ENCODE measurements at regions not wholly inside any gene's neighbourhood (a gene's known extent, or its start where the extent isn't known, plus 50 kb on each side); places are given as distances from the start of the nearest gene placed in this dataset.

DNA sequence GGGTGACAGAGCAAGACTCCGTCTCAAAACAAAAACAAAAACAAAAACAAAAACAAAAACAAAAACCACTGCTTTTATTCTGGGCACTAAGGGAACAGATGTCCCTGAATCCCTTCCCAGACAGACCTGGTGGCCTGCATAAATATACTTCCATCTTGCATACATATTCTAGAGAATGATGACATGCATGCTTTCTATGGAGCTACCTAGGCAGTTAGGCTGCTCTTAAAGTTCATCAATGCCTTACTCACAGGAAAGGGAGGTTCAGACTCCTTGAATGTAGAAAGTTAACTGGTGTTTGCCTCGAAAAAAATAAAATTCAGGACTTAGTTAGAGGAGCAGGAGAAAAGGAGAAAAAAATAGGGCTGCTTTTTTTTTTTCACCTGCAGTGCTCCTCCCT, 72.6 kb downstream of the C3orf38 start:
- no peaks in the 10 kb centered on the region for H3K9me3 ChIP-seq (ENCODE audit: control insufficient read depth, insufficient read depth, low read length)
- CTCF ChIA-PET = no interaction called here
- no peak for TF ChIP-seq CTCF (IDR thresholded peaks at IDR 0.05; ENCODE audit: low read depth, low read length)
- DNase-seq (ENCODE audit: low read depth, low spot score) = no peak
- no peak overlapping the region for H3K4me3 ChIP-seq (ENCODE audit: low read depth, low read length)
- no peaks in the 10 kb centered on the region for H3K27me3 ChIP-seq (ENCODE audit: control insufficient read depth, insufficient read depth, low read length)
- POLR2A ChIA-PET = no interaction called here
- no peak overlapping the region for H3K27ac ChIP-seq (ENCODE audit: low read depth, low read length)

GRCh38 chr3:88225326-88226008, 75.7 kb downstream of the C3orf38 start:
- Histone ChIP-seq H3K9me3 (ENCODE audit: control insufficient read depth, insufficient read depth, low read length) (no peaks in the 10 kb centered on the region), H3K27ac (ENCODE audit: low read depth, low read length) (no peak overlapping the region), H3K4me3 (ENCODE audit: low read depth, low read length) (no peak overlapping the region), H3K27me3 (ENCODE audit: control insufficient read depth, insufficient read depth, low read length) (no peaks in the 10 kb centered on the region)
- no peak for DNase-seq (ENCODE audit: low read depth, low spot score)
- POLR2A ChIA-PET = no interaction called here
- TF ChIP-seq CTCF (IDR thresholded peaks at IDR 0.05; ENCODE audit: low read depth, low read length) = no peak
- CTCF ChIA-PET = no interaction called here

GRCh38 chr3:88226910-88227309, 77.2 kb downstream of the C3orf38 start:
- Histone ChIP-seq H3K27ac (ENCODE audit: low read depth, low read length) (no peak overlapping the region), H3K27me3 (ENCODE audit: control insufficient read depth, insufficient read depth, low read length) (no peaks in the 10 kb centered on the region), H3K9me3 (ENCODE audit: control insufficient read depth, insufficient read depth, low read length) (no peaks in the 10 kb centered on the region), H3K4me3 (ENCODE audit: low read depth, low read length) (no peak overlapping the region)
- CTCF ChIA-PET = no interaction called here
- no peak for DNase-seq (ENCODE audit: low read depth, low spot score)
- POLR2A ChIA-PET = no interaction called here
- no peak for TF ChIP-seq CTCF (IDR thresholded peaks at IDR 0.05; ENCODE audit: low read depth, low read length)

GRCh38 chr3:88230638-88231037, 80.9 kb downstream of the C3orf38 start:
- Histone ChIP-seq H3K27me3 (ENCODE audit: control insufficient read depth, insufficient read depth, low read length) (no peaks in the 10 kb centered on the region), H3K27ac (ENCODE audit: low read depth, low read length) (no peak overlapping the region), H3K9me3 (ENCODE audit: control insufficient read depth, insufficient read depth, low read length) (no peaks in the 10 kb centered on the region), H3K4me3 (ENCODE audit: low read depth, low read length) (no peak overlapping the region)
- ChIA-PET CTCF (no interaction called here), POLR2A (no interaction called here)
- TF ChIP-seq CTCF (IDR thresholded peaks at IDR 0.05; ENCODE audit: low read depth, low read length) = no peak
- no peak for DNase-seq (ENCODE audit: low read depth, low spot score)

- ChIA-PET POLR2A (no interaction called here), CTCF (no interaction called here)
Observed at GRCh38 chr3:88231207-88231606, 81.4 kb downstream of the C3orf38 start.

More at GRCh38 chr3:88231207-88231606, 81.4 kb downstream of the C3orf38 start:
- H3K27ac ChIP-seq (ENCODE audit: low read depth, low read length) = no peak overlapping the region
- no peak for TF ChIP-seq CTCF (IDR thresholded peaks at IDR 0.05; ENCODE audit: low read depth, low read length)
- DNase-seq (ENCODE audit: low read depth, low spot score) = no peak
- H3K9me3 ChIP-seq (ENCODE audit: control insufficient read depth, insufficient read depth, low read length) = no peaks in the 10 kb centered on the region
- H3K4me3 ChIP-seq (ENCODE audit: low read depth, low read length) = no peak overlapping the region
- no peaks in the 10 kb centered on the region for H3K27me3 ChIP-seq (ENCODE audit: control insufficient read depth, insufficient read depth, low read length)

Data from AG04450 (cell line).